Sigmoid colon (tissue), 6 donors: ENCODE measurements at regions not wholly inside any gene's neighbourhood (a gene's known extent, or its start where the extent isn't known, plus 50 kb on each side); places are given as distances from the start of the nearest gene placed in this dataset.

Source experiments
- DNase-seq: peaks from one replicate; pipeline ENCODE4 v3.0.0-alpha.2; 2019
- H3K27ac ChIP-seq, 4 donors: fragments of 200-600 bp; sonication (generic); one replicate each; pipeline ENCODE4 v1.5.1; 2016 to 2019; ENCODE audit warnings: mild to moderate bottlenecking in 1 of 4
- H3K27me3 ChIP-seq, 3 donors: fragments of 200-600 bp; sonication (generic); one replicate each; pipeline ENCODE4 v1.5.1; 2019; ENCODE audit warnings: mild to moderate bottlenecking in 1 of 3
- H3K36me3 ChIP-seq, 4 donors: fragments of 200-600 bp; sonication (generic); one replicate each; pipeline ENCODE4 v1.5.1; 2016 to 2019
- H3K4me1 ChIP-seq, 4 donors: fragments of 200-600 bp; sonication (generic); one replicate each; pipeline ENCODE4 v1.5.1; 2017 to 2019
- H3K4me3 ChIP-seq, 4 donors: fragments of 200-600 bp; sonication (generic); one replicate each; pipeline ENCODE4 v1.5.1; 2017 to 2019; ENCODE audit warnings: mild to moderate bottlenecking in 2 of 4, moderate library complexity in 1 of 4
- H3K9me3 ChIP-seq, 4 donors: fragments of 200-600 bp in 3 of 4; sonication (generic) in 3 of 4; one replicate each; pipeline versions ENCODE4 v1.5.1 to v1.6.1; 2013 to 2019
- CTCF ChIP-seq, 4 experiments: fragments of 450-650 bp in 3 of 4; fragments of 200-600 bp in 1 of 4; IDR thresholded peaks; one replicate each; pipeline ENCODE4 v1.5.1; 2016 to 2019; ENCODE audit warnings: antibody characterized with exemption in 4 of 4, mild to moderate bottlenecking in 3 of 4, moderate library complexity in 2 of 4
- EP300 ChIP-seq, 4 donors: sonication (generic); formaldehyde crosslinking; IDR thresholded peaks; one replicate each; pipeline ENCODE4 v1.6.1; 2017; ENCODE audit warnings: antibody characterized with exemption in 4 of 4
- POLR2A ChIP-seq, 2 donors: fragments of 450-650 bp; IDR thresholded peaks; one replicate each; pipeline ENCODE4 v1.6.1; 2016; ENCODE audit warnings: antibody characterized with exemption in 2 of 2, mild to moderate bottlenecking in 2 of 2, moderate library complexity in 2 of 2
- POLR2AphosphoS5 ChIP-seq, 4 donors: sonication (generic); formaldehyde crosslinking; IDR thresholded peaks; one replicate each; pipeline ENCODE4 v1.6.1; 2017; ENCODE audit warnings: antibody characterized with exemption in 4 of 4
- WGBS, 2 donors: extraction: QIAGEN DNeasy Blood & Tissue Kit; methylation state at CpG; one replicate each; pipeline ENCODE4 v1.1.7; 2013; 5-methylcytosine and 5-hydroxymethylcytosine counted together
- intact Hi-C: fragments of 100-400 bp; cut with DNase I; formaldehyde crosslinking; loops from one replicate; pipeline ENCODE4 v1.15.1; 2023
- donor health status: healthy with polysubstance abuse.
- donor health status: healthy.

DNA sequence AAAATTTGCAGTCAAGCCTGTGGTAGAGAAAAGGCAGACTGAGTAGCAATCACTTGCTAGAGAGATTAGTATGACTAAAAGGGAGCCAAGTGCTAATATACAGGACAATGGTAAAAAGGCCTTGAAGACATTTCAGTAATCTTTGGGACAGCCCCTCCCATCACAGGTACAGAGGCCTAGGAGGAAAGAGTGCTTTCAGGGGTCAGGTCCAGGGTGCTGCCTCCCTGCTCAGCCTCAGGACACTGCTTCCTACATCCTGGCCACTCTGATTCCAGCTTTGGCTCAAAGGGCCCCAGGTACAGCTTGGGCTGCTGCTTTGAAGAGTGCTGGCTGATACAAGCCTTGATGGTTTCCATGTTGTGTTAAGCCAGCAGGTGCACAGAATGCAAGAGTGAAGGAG is 543.5 kb downstream of the MMUT start:
- H3K27me3 ChIP-seq, result no peaks in the 10 kb centered on the region
- no peak overlapping the region for H3K27ac ChIP-seq
- intact Hi-C loops, result no loop called here
- no peak for DNase-seq
- no peak overlapping the region for H3K4me3 ChIP-seq
- TF ChIP-seq POLR2AphosphoS5 (IDR thresholded peaks at IDR 0.05) (no peak), EP300 (IDR thresholded peaks at IDR 0.05) (no peak), POLR2A (IDR thresholded peaks at IDR 0.05) (no peak), CTCF (IDR thresholded peaks at IDR 0.05) (no peak)
- H3K36me3 ChIP-seq, result no peaks in the 10 kb centered on the region
- no peaks in the 10 kb centered on the region for H3K4me1 ChIP-seq
- H3K9me3 ChIP-seq, result no peaks in the 10 kb centered on the region

GRCh38 chr6:48917233-48917632 is 545.8 kb downstream of the MMUT start:
- Histone ChIP-seq H3K4me3 (no peak overlapping the region), H3K27me3 (no peaks in the 10 kb centered on the region), H3K4me1 (no peaks in the 10 kb centered on the region), H3K36me3 (no peaks in the 10 kb centered on the region), H3K27ac (no peak overlapping the region), H3K9me3 (no peaks in the 10 kb centered on the region)
- DNase-seq, result no peak
- 62 to 63% methylated on average over 2 of the region's 2 CpGs for WGBS, 2 donors
- intact Hi-C loops, result no loop called here
- no peak for TF ChIP-seq POLR2A (IDR thresholded peaks at IDR 0.05)
- no peak for TF ChIP-seq CTCF (IDR thresholded peaks at IDR 0.05)
- TF ChIP-seq EP300 (IDR thresholded peaks at IDR 0.05), result no peak
- no peak for TF ChIP-seq POLR2AphosphoS5 (IDR thresholded peaks at IDR 0.05)

DNA sequence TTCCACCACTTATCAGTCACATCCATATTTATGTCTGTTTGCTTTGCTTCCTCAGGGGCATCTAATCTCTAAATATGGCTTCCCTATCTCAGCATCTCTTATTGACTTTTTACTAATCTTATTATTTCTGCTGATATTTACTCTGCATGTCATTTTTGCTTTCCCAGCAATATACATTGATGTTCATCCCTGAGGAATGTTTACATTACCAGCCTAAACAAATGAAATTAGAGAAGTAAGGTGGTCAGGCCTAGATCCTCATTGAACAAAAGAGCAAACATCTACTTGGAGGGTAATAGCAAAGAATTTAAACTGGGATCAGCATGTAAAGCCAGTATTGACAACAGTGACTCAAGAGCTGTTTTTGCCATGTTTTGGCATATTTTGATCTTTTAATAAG is 546.4 kb downstream of the MMUT start:
- H3K36me3 ChIP-seq, result no peaks in the 10 kb centered on the region
- intact Hi-C loops, result no loop called here
- no peak overlapping the region for H3K27ac ChIP-seq
- H3K27me3 ChIP-seq, result no peaks in the 10 kb centered on the region
- TF ChIP-seq CTCF (IDR thresholded peaks at IDR 0.05) (no peak), POLR2A (IDR thresholded peaks at IDR 0.05) (no peak), POLR2AphosphoS5 (IDR thresholded peaks at IDR 0.05) (no peak), EP300 (IDR thresholded peaks at IDR 0.05) (no peak)
- no peak for DNase-seq
- H3K4me1 ChIP-seq, result no peaks in the 10 kb centered on the region
- no peaks in the 10 kb centered on the region for H3K9me3 ChIP-seq
- no peak overlapping the region for H3K4me3 ChIP-seq

GRCh38 chr6:48915591-48915990 is 547.5 kb downstream of the MMUT start:
- Histone ChIP-seq H3K36me3 (no peaks in the 10 kb centered on the region), H3K27me3 (no peaks in the 10 kb centered on the region), H3K4me3 (no peak overlapping the region), H3K9me3 (no peaks in the 10 kb centered on the region), H3K4me1 (no peaks in the 10 kb centered on the region), H3K27ac (no peak overlapping the region)
- intact Hi-C loops, result no loop called here
- no peak for DNase-seq
- TF ChIP-seq EP300 (IDR thresholded peaks at IDR 0.05) (no peak), CTCF (IDR thresholded peaks at IDR 0.05) (no peak), POLR2A (IDR thresholded peaks at IDR 0.05) (no peak), POLR2AphosphoS5 (IDR thresholded peaks at IDR 0.05) (no peak)

DNA sequence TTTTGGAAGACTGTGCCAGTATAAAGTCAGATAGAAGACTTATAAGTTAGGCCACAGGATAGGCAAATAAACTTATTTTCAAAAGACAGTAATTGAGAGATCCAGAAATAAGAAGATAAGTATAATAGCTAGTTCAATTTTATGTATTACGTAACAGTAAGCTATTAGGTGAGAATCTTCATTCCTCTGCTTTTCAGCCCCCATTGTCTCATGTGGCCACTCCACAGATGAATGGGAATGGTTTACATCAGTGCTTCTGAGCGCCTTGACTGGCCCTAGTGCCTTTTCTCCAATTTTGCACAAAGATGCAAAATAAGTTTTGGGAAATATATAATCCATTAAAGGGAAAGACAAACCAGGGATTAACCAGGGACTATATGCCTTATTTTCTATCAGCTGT is 550.5 kb downstream of the MMUT start:
- Histone ChIP-seq H3K27me3 (no peaks in the 10 kb centered on the region), H3K4me1 (no peaks in the 10 kb centered on the region), H3K9me3 (no peaks in the 10 kb centered on the region), H3K27ac (no peak overlapping the region), H3K4me3 (no peak overlapping the region), H3K36me3 (no peaks in the 10 kb centered on the region)
- no peak for TF ChIP-seq POLR2A (IDR thresholded peaks at IDR 0.05)
- no peak for TF ChIP-seq EP300 (IDR thresholded peaks at IDR 0.05)
- TF ChIP-seq CTCF (IDR thresholded peaks at IDR 0.05), result no peak
- no peak for TF ChIP-seq POLR2AphosphoS5 (IDR thresholded peaks at IDR 0.05)
- no peak for DNase-seq
- intact Hi-C loops, result no loop called here
- 91 to 94% methylated on average over 2 of the region's 2 CpGs for WGBS, 2 donors
